H1 (cell line): ENCODE measurements at regions not wholly inside any gene's neighbourhood (a gene's known extent, or its start where the extent isn't known, plus 50 kb on each side); places are given as distances from the start of the nearest gene placed in this dataset.

Experiments used
- RBBP5 ChIP-seq: IDR thresholded peaks from 2 replicates; pipeline ENCODE4 v1.7.1; 2012; ENCODE audit warnings: low read depth, mild to moderate bottlenecking, inconsistent platforms, low read length, moderate library complexity, borderline replicate concordance
- RNF2 ChIP-seq: fragments of 200-900, 300-1000 bp; sonication (generic); IDR thresholded peaks from 2 replicates; pipeline ENCODE4 v1.7.1; 2016; ENCODE audit warnings: borderline replicate concordance, low read depth, mild to moderate bottlenecking, antibody characterized with exemption, low read length; ENCODE audit not compliant: poor library complexity, severe bottlenecking; ENCODE audit errors: missing control alignments

GRCh38 chr2:220837226-220837625, 734.9 kb downstream of the EPHA4 start (continued):
- TF ChIP-seq RBBP5: no peak
- TF ChIP-seq RNF2: no peak
- TF ChIP-seq, all 59 proteins: peak for 0
